Neural progenitor cell (in vitro differentiated cells): ENCODE measurements at regions not wholly inside any gene's neighbourhood (a gene's known extent, or its start where the extent isn't known, plus 50 kb on each side); places are given as distances from the start of the nearest gene placed in this dataset.

Experiments
- DNase-seq: peaks from one replicate; pipeline ENCODE4 v3.0.0-alpha.2; 2016; ENCODE audit warnings: low spot score
- H2AFZ ChIP-seq: fragments of 200-600 bp; sonication (generic); replicated peaks from 2 replicates; pipeline ENCODE4 v1.6.1; 2016; ENCODE audit warnings: antibody characterized with exemption
- H3F3A ChIP-seq: fragments of 200-600 bp; sonication (generic); 2 replicates; pipeline ENCODE4 v1.6.1; 2016; ENCODE audit warnings: antibody characterized with exemption, low read depth
- H3K27ac ChIP-seq: fragments of 200-600 bp; sonication (generic); 2 replicates; pipeline ENCODE4 v1.5.1; 2016; ENCODE audit warnings: mild to moderate bottlenecking
- H3K27me3 ChIP-seq: fragments of 200-600 bp; sonication (generic); 2 replicates; pipeline ENCODE4 v1.6.1; 2016; ENCODE audit warnings: mild to moderate bottlenecking, moderate library complexity
- H3K36me3 ChIP-seq: fragments of 200-600 bp; sonication (generic); 2 replicates; pipeline ENCODE4 v1.5.1; 2016
- H3K4me1 ChIP-seq: fragments of 200-600 bp; sonication (generic); 2 replicates; pipeline ENCODE4 v1.6.1; 2016; ENCODE audit warnings: mixed run types
- H3K4me2 ChIP-seq: fragments of 200-600 bp; sonication (generic); 2 replicates; pipeline ENCODE4 v1.6.1; 2016
- H3K4me3 ChIP-seq: fragments of 200-600 bp; sonication (generic); 2 replicates; pipeline ENCODE4 v1.5.1; 2016
- H3K79me2 ChIP-seq: fragments of 200-600 bp; sonication (generic); 2 replicates; pipeline ENCODE4 v1.6.1; 2016; ENCODE audit warnings: low read depth
- H3K9ac ChIP-seq: fragments of 200-600 bp; sonication (generic); 2 replicates; pipeline ENCODE4 v1.6.1; 2016
- H3K9me3 ChIP-seq: fragments of 200-600 bp; sonication (generic); 2 replicates; pipeline ENCODE4 v1.5.1; 2016; ENCODE audit warnings: low read depth
- H4K20me1 ChIP-seq: fragments of 200-600 bp; sonication (generic); 2 replicates; pipeline ENCODE4 v1.6.1; 2016; ENCODE audit warnings: low read depth
- H3K27ac Mint-ChIP-seq: 3 replicates; pipeline ENCODE4 v1.8.0; 2021; ENCODE audit warnings: mixed read lengths
- H3K27me3 Mint-ChIP-seq: 2 replicates; pipeline ENCODE4 v1.8.0; 2022; ENCODE audit warnings: low read depth, mild to moderate bottlenecking, inconsistent platforms, moderate library complexity, mixed read lengths; ENCODE audit not compliant: insufficient read depth
- H3K36me3 Mint-ChIP-seq: 3 replicates; pipeline ENCODE4 v1.8.0; 2021; ENCODE audit warnings: mixed read lengths
- H3K4me1 Mint-ChIP-seq: 3 replicates; pipeline ENCODE4 v1.8.0; 2021; ENCODE audit warnings: mixed read lengths
- H3K4me3 Mint-ChIP-seq: 3 replicates; pipeline ENCODE4 v1.8.0; 2021; ENCODE audit warnings: mild to moderate bottlenecking, moderate library complexity, mixed read lengths
- H3K9me3 Mint-ChIP-seq: 3 replicates; pipeline ENCODE4 v1.8.0; 2020; ENCODE audit warnings: mixed read lengths
- EZH2 ChIP-seq: fragments of 200-600 bp; sonication (generic); IDR thresholded peaks from 2 replicates; pipeline ENCODE4 v1.6.1; 2017; ENCODE audit warnings: antibody characterized with exemption, mild to moderate bottlenecking, moderate library complexity
- EZH2phosphoT487 ChIP-seq: fragments of 200-600 bp; sonication (generic); IDR thresholded peaks from 2 replicates; pipeline ENCODE4 v1.6.1; 2017; ENCODE audit warnings: antibody characterized with exemption
- TF ChIP-seq, protein P1 (sequence below): fragments of 200-600 bp; sonication (generic); IDR thresholded peaks from 2 replicates; pipeline ENCODE4 v1.5.1; 2017; ENCODE audit warnings: antibody characterized with exemption, mild to moderate bottlenecking

DNA sequence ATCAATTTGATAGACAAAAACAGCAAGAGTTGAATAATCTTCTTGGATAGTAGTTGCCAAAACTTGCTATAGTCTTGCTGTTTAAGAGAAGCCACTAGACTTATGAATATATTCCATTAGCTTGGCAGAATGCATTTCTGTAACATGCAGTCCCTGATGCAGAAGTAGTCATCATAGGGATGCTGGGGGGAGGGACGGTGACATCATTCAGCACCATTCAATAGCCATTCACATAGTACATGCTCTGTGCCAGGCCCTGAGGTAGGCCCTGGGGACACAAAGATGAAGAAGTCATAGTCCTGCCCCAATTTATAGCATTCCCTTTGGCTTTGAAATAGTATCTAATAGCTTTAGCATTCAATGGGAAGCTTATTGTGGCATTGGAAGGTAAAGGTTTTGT lies 185.5 kb upstream of the AFF2 start:
- Mint-ChIP-seq H3K36me3 (no peaks in the 10 kb centered on the region), H3K4me3 (no peak overlapping the region), H3K27me3 (no peaks in the 10 kb centered on the region), H3K9me3 (peaks cover 3% of the 10 kb centered on the region), H3K4me1 (no peaks in the 10 kb centered on the region), H3K27ac (no peak overlapping the region)
- H3K79me2 ChIP-seq: no peaks in the 10 kb centered on the region
- DNase-seq: no peak
- no peak overlapping the region for H3K4me3 ChIP-seq
- H3K27me3 ChIP-seq: no peaks in the 10 kb centered on the region
- H3K9ac ChIP-seq: no peak overlapping the region
- H2AFZ ChIP-seq: no peak overlapping the region
- no peak overlapping the region for H3K27ac ChIP-seq
- H3K4me2 ChIP-seq: no peak overlapping the region
- no peaks in the 10 kb centered on the region for H3K36me3 ChIP-seq
- no peaks in the 10 kb centered on the region for H3K4me1 ChIP-seq
- H3F3A ChIP-seq: no peaks in the 10 kb centered on the region
- no peak for TF ChIP-seq EZH2phosphoT487
- no peak for TF ChIP-seq EZH2
- TF ChIP-seq, protein P1, sequence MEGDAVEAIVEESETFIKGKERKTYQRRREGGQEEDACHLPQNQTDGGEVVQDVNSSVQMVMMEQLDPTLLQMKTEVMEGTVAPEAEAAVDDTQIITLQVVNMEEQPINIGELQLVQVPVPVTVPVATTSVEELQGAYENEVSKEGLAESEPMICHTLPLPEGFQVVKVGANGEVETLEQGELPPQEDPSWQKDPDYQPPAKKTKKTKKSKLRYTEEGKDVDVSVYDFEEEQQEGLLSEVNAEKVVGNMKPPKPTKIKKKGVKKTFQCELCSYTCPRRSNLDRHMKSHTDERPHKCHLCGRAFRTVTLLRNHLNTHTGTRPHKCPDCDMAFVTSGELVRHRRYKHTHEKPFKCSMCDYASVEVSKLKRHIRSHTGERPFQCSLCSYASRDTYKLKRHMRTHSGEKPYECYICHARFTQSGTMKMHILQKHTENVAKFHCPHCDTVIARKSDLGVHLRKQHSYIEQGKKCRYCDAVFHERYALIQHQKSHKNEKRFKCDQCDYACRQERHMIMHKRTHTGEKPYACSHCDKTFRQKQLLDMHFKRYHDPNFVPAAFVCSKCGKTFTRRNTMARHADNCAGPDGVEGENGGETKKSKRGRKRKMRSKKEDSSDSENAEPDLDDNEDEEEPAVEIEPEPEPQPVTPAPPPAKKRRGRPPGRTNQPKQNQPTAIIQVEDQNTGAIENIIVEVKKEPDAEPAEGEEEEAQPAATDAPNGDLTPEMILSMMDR: no peak
- H4K20me1 ChIP-seq: no peaks in the 10 kb centered on the region
- H3K9me3 ChIP-seq: peaks cover 6% of the 10 kb centered on the region

DNA sequence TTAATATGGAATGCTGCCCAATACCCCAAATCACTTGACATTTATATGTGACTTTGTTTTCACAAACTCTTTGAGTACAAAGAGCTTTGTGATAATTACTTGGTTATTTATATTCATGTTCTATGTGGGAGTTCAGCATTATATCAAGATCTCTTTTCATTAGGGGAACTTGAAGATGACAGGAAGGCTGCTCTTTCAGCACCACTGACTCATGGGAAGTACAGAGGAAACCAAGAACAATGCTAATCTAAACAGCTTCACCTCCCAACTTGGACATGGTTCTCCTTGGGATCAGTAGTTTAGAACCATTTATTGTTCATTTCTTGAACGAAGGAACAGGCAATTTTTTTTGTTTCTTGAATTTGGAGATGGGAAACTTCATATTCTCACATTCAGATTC lies 184.0 kb upstream of the AFF2 start:
- no peak overlapping the region for H3K27ac ChIP-seq
- no peaks in the 10 kb centered on the region for H3K4me1 Mint-ChIP-seq

DNA sequence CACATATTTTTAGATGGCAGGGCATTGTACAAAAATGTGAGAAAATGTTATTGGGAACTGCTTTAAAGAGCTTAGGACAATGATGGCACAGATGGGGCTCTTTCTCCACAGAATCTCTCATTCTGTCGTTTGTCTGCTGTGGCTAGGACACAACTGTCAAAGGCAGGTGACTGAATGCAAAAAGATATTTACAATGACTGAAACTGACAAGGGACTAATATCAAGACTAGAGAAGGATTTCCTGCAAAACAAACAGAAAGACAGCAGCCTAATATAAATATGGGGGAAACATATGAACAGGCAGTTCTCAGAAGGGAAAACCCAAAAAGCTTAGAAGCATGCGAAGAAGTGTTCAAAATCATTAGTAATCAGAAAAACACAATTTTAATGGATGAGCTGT lies 177.5 kb upstream of the AFF2 start:
- DNase-seq: no peak
- Mint-ChIP-seq H3K4me1 (no peaks in the 10 kb centered on the region), H3K36me3 (no peaks in the 10 kb centered on the region), H3K4me3 (no peak overlapping the region), H3K9me3 (peaks cover 6% of the 10 kb centered on the region), H3K27ac (no peak overlapping the region), H3K27me3 (no peaks in the 10 kb centered on the region)
- Histone ChIP-seq H3K9ac (no peak overlapping the region), H4K20me1 (no peaks in the 10 kb centered on the region), H2AFZ (no peak overlapping the region), H3K27ac (no peak overlapping the region), H3K36me3 (no peaks in the 10 kb centered on the region), H3F3A (no peaks in the 10 kb centered on the region), H3K4me2 (no peak overlapping the region), H3K79me2 (no peaks in the 10 kb centered on the region), H3K4me3 (no peak overlapping the region), H3K27me3 (no peaks in the 10 kb centered on the region), H3K4me1 (no peaks in the 10 kb centered on the region), H3K9me3 (peaks cover 4% of the 10 kb centered on the region)
- TF ChIP-seq EZH2phosphoT487: no peak
- TF ChIP-seq, protein P1: no peak
- no peak for TF ChIP-seq EZH2

More for the DNA sequence above, 184.0 kb upstream of the AFF2 start:
- Histone ChIP-seq H3K4me3 (no peak overlapping the region), H3K79me2 (no peaks in the 10 kb centered on the region), H3F3A (no peaks in the 10 kb centered on the region), H3K36me3 (no peaks in the 10 kb centered on the region), H3K4me2 (no peak overlapping the region), H4K20me1 (no peaks in the 10 kb centered on the region), H3K9ac (no peak overlapping the region), H2AFZ (no peak overlapping the region), H3K9me3 (peaks cover 6% of the 10 kb centered on the region), H3K4me1 (no peaks in the 10 kb centered on the region), H3K27me3 (no peaks in the 10 kb centered on the region)
- Mint-ChIP-seq H3K27me3 (no peaks in the 10 kb centered on the region), H3K9me3 (peaks cover 3% of the 10 kb centered on the region), H3K4me3 (no peak overlapping the region), H3K27ac (no peak overlapping the region), H3K36me3 (no peaks in the 10 kb centered on the region)
- DNase-seq: no peak
- TF ChIP-seq EZH2 (no peak), EZH2phosphoT487 (no peak)
- TF ChIP-seq, protein P1: no peak

DNA sequence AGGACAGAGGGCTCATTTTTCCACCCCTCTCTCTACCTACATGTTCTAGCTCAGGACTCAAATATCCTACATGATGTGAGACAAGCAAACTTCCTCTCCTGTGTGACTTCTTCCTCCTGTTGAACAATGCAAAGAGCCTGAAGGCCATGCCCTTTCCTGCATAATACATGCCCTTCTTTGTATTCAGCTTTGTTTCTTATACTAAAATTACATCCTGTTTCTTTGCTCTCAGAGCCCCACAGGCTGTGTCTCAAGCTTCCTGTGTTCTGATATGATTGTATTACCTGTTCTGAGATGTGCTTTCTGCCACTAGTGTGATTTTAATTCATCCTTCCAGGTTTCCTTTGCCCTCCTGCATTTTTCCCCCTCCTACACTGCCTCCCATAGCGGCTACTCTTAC lies 166.4 kb upstream of the AFF2 start:
- H3K4me3 Mint-ChIP-seq: no peak overlapping the region
- Histone ChIP-seq H3K36me3 (no peaks in the 10 kb centered on the region), H2AFZ (no peak overlapping the region), H3K79me2 (no peaks in the 10 kb centered on the region), H3K4me3 (no peak overlapping the region), H3K9ac (no peak overlapping the region), H4K20me1 (no peaks in the 10 kb centered on the region), H3F3A (no peaks in the 10 kb centered on the region), H3K9me3 (no peaks in the 10 kb centered on the region), H3K4me1 (no peaks in the 10 kb centered on the region), H3K27me3 (no peaks in the 10 kb centered on the region), H3K4me2 (no peak overlapping the region), H3K27ac (no peak overlapping the region)
- peaks cover 11% of the 10 kb centered on the region for H3K9me3 Mint-ChIP-seq
- H3K27me3 Mint-ChIP-seq: peaks cover 3% of the 10 kb centered on the region
- no peak overlapping the region for H3K27ac Mint-ChIP-seq
- TF ChIP-seq EZH2 (no peak), EZH2phosphoT487 (no peak)
- TF ChIP-seq, protein P1: no peak
- H3K36me3 Mint-ChIP-seq: no peaks in the 10 kb centered on the region
- H3K4me1 Mint-ChIP-seq: no peaks in the 10 kb centered on the region
- no peak for DNase-seq
